ENCODE measurements at regions not wholly inside any gene's neighbourhood (a gene's known extent, or its start where the extent isn't known, plus 50 kb on each side); places are given as distances from the start of the nearest gene placed in this dataset.

DNA sequence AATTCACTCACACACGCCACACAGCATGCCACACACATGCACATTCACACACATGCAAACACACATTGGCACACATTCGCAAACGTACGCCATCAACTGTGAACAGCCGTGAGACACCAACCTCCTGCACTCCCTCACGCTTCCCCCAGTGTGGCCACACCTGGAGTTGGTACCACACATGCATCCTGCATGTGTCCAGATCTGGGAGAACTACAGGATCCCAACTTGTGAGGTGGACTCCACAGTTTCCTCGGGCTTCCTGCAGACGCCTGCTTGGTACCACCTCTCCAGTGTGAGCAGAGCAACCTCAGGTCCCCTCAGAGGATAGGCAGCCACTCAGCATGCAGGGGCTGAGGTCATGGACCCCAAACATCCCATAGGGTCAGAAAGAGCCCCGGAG lies 239.0 kb downstream of the EIPR1 start:
- DNase-seq (ENCODE audit: low read depth): no peak

GRCh38 chr2:3137651-3138300 lies 239.8 kb downstream of the EIPR1 start:
- DNase-seq (ENCODE audit: low read depth): no peak

DNA sequence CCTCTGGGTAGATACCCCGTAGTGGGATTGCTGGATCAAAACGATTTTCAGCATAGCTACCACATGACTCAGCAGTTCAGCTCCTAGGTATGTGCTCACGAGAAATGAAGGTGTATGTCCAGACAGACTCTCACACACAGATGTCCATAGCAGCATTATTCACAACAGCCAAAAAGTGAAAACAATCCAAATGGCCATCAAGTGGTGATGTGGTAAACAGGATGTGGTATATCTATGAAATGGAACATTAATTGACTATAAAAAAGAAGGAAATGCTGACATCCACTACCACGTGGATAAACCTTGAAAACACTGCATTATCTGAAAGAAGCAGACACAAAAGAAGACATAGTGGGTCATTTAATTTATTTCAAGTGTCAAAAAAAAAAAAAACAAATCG lies 241.9 kb downstream of the EIPR1 start:
- no peak for DNase-seq (ENCODE audit: low read depth)

DNA sequence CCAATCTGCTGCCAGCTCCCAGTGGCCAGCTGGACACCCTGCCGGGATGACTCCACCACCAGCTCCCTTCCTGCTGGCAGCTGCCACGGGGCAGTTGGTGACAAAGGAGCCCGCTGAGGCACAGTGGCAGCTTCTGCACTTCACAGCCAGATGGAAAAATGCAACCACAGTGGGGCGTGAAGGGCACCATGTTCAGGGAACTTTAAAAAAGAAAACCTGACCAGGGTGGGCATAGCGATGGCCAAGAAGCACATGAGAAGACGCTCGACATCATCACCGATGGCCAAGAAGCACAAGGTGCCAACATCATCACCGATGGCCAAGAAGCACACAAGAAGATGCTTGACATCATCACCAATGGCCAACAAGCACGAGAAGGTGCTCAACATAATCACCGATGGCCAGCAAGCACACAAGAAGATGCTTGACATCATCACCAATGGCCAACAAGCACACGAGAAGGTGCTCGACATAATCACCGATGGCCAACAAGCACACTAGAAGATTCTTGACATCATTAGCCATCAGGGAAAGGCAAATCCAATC lies 243.5 kb downstream of the EIPR1 start:
- DNase-seq (ENCODE audit: low read depth): no peak

DNA sequence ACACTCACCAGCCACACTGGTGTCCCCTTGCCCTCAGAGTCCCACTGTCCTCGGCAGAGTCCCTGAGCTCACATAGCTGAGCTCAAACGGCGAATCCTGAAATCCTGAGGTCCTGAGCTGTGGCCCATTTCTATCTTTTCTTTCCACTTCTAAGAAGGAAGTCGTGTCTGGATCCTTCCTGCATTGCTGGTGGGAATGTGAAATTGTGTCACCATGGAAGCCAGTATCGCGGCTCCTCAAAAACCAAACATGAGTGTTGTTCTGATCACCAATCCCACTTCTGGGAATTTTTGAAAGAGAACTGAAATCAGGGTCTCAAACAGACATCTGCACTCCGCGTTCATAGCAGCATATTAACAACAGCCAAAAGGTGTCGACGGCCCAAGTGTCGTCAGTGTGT lies 244.7 kb downstream of the EIPR1 start:
- DNase-seq (ENCODE audit: low read depth): no peak

DNA sequence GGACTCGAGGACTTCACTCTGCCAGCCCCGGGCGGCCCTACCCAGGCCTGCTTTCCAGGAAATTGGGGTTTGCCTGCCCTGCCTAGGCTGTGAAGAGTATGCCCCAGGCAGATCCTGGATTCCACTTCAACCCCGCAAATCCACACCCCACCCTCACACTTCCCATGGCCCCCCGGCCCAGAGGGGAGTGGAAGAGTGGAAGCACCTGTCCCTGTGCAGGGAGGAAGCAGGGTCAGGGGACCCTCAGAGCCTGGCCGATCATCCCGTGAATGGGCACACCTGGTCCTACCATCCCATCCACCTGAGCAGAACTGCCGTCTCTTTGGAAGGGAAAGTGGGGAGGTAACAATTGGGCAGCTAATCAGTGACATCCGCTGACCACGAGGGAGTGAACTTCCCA lies 245.2 kb downstream of the EIPR1 start:
- DNase-seq (ENCODE audit: low read depth): no peak

DNA sequence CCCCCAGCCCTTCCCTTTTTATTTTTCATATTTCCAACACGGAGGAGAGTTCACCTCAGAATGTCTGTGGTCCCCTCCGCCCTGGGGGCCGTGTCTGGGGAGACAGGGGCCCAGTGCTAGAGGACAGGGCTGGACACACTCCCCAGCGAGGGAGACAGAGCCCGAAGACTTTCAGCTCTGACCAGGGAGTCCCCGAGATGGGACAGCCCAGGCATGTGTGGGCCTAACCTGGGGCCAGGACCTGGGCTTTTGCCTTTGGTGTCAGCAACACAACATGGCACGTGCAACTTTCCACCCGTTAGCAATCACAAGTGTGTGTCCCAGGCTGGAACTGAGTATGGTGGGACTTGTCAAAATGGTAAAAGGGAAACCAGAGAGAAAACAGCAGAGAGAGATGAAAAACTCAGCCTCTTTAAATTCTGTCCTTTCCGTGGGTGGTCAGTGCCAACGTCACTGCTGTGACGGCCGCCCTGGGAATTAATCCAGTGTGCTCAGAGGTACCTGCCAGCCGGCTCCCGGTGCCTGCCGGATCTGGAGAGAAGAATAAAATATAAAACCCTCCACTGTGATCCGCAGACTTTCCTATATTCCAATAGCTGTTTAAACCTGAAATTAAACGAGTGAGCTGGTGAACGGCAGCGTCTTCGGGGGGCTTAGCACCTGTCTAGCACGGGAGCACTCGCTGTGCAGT lies 245.8 kb downstream of the EIPR1 start:
- no peak for DNase-seq (ENCODE audit: low read depth)

DNA sequence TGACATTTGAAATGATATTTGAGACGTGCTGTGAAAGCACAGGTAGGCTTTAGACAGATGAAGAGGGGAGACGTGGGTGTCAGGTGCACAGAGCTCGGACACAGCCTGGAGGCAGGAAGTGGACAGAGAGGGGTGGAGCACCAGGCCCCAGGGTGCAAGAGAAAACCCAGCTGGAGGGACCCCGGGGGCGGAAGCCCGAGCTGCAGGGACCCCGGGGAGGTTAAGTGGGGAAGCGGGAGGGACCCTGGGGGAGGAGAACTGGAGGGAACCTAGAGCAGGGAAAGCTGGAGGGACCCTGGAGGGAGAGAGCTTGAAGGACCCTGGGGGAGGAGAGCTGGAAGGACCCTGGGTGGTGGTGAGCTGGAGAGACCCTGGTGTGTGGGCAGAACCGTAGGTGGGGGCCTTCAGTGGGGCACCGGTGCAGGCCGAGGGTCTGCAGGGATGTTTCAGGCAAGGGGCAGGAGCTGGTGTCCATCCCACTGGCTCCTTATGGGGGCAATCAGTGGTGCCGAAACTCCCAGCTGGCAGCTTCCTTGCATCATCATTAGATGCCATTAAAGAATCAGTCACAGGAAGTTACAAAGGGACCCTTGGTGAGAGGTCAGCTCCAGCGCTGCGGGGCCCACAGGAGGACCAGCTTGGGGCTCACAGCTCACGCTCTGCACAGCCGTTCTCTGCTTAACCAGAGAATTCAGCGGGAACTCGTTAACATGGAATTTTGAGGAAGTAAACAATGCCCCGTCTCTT lies 246.6 kb downstream of the EIPR1 start:
- no peak for DNase-seq (ENCODE audit: low read depth)

- no peak for DNase-seq (ENCODE audit: low read depth)
Measured at GRCh38 chr2:3130444-3130843, 247.2 kb downstream of the EIPR1 start.

GRCh38 chr2:3129867-3130266 lies 247.8 kb downstream of the EIPR1 start:
- no peak for DNase-seq (ENCODE audit: low read depth)

DNA sequence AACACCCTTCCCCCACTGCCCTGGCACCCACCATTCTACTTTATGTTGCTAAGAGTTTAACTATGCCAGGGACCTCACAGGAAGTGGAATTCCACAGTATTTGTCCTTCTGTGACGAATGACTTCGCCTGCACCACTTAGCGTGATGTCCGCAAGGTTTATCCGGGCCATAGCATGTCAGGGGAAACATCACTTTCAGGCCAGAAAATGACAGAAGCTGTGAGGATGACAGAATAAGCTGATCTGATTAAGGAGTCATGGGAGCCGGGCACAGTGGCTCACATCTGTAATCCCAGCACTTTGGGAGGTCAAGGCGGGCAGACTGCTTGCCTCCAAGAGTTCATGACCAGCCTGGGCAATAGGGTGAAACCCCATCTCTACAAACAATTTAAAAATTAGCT lies 248.8 kb downstream of the EIPR1 start:
- no peak for DNase-seq (ENCODE audit: low read depth)

DNA sequence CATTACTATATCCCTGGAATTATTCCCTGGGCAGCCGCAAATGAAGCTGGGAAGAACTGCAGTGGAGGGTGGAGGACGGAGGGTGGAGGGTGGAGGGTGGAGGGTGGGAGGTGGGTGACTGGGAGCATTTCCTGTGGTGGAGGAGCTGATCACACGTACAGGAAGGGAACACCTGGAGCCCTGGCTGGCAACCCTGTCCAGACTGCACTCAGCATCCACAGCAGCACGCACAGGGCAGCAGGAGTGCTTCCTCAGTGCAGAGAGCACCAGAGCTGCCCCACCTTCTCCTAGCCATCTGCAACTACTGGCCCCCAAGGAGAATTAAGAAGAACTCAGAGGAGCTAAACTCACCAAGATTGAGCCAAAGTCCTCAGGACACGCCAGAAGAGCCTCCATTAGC lies 249.9 kb downstream of the EIPR1 start:
- no peak for DNase-seq (ENCODE audit: low read depth)

GRCh38 chr2:3126911-3127621 lies 250.6 kb downstream of the EIPR1 start:
- no peak for DNase-seq (ENCODE audit: low read depth)

- no peak for DNase-seq (ENCODE audit: low read depth)
Measured at GRCh38 chr2:3126171-3126910, 251.3 kb downstream of the EIPR1 start.

- DNase-seq (ENCODE audit: low read depth): no peak
Measured at GRCh38 chr2:3125761-3126130, 251.9 kb downstream of the EIPR1 start.

GRCh38 chr2:3125001-3125760 lies 252.4 kb downstream of the EIPR1 start:
- DNase-seq (ENCODE audit: low read depth): no peak

- DNase-seq (ENCODE audit: low read depth): no peak
Measured at GRCh38 chr2:3122525-3122924, 255.1 kb downstream of the EIPR1 start.

DNA sequence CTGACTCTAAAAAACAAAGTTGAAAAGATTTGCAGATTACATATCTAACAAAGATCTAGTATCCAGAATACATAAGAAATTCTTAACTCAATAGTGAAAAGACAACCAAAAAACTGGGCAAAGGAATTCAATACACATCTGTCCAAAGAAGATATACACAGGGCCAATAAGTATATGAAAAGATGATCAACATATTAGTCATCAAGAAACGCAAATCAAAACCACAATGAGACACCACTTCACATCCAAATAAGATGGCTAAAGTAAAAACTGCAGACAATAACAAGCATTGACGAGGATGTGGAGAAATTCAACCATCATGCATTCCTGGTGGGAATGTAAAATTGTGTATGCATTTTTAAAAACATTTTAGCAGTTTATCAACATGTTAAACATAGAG lies 256.0 kb downstream of the EIPR1 start:
- DNase-seq (ENCODE audit: low read depth): no peak

DNA sequence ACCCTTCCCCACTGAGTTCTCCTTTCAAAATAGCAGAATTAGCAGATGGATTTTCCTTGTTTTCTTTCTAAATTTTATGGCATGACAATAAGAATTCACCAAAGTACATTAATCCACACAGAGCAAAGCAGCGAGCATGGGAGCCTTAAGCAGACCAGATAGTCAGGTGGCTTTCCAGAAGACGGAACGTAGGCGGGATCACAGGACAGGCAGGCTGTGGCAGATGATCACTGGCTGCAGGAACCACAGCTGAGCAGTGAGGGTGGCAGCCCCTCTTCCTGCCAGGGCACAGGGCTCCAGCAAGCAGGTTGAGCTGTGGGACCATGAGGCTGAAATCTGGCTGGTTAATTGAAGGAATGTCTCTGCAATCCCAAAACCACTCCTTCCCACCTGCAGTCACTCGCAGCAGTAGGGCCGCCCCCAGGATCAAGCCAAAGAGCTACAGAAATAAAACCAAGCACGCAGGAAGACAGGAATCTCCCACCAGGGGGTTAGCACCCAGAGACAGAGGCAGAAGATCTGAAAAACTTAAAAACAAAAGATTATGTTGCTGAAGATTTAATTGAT lies 259.9 kb downstream of the EIPR1 start:
- no peak for DNase-seq (ENCODE audit: low read depth)

GRCh38 chr2:3116371-3116770 lies 261.2 kb downstream of the EIPR1 start:
- no peak for DNase-seq (ENCODE audit: low read depth)
